ENCODE measurements at regions not wholly inside any gene's neighbourhood (a gene's known extent, or its start where the extent isn't known, plus 50 kb on each side); places are given as distances from the start of the nearest gene placed in this dataset.

GRCh38 chrX:39703307-39703706 is 394.5 kb downstream of the BCOR start:
- Mint-ChIP-seq H3K9me3 (peaks cover 30% of the 10 kb centered on the region), H3K4me3 (no peak overlapping the region), H3K36me3 (ENCODE audit: low read depth) (no peaks in the 10 kb centered on the region), H3K27ac (no peak overlapping the region), H3K4me1 (no peaks in the 10 kb centered on the region), H3K27me3 (ENCODE audit: low read depth, poor library complexity) (peaks cover 18% of the 10 kb centered on the region)
- no peak for TF ChIP-seq CTCF (IDR thresholded peaks at IDR 0.05)
- DNase-seq, result no peak

- Mint-ChIP-seq H3K36me3 (ENCODE audit: low read depth) (no peaks in the 10 kb centered on the region), H3K27ac (no peak overlapping the region)
- TF ChIP-seq CTCF (IDR thresholded peaks at IDR 0.05), result no peak
Measured at GRCh38 chrX:39704590-39704989, 393.2 kb downstream of the BCOR start.

GRCh38 chrX:39705290-39705689 is 392.5 kb downstream of the BCOR start:
- Mint-ChIP-seq H3K9me3 (peaks cover 40% of the 10 kb centered on the region), H3K4me3 (no peak overlapping the region), H3K27me3 (ENCODE audit: low read depth, poor library complexity) (peaks cover 20% of the 10 kb centered on the region), H3K4me1 (no peaks in the 10 kb centered on the region), H3K27ac (no peak overlapping the region), H3K36me3 (ENCODE audit: low read depth) (no peaks in the 10 kb centered on the region)
- peak; percentile 26 for TF ChIP-seq CTCF (IDR thresholded peaks at IDR 0.05)
- no peak for DNase-seq

More at GRCh38 chrX:39704590-39704989, 393.2 kb downstream of the BCOR start:
- H3K4me3 Mint-ChIP-seq, result no peak overlapping the region
- no peak for DNase-seq
- H3K27me3 Mint-ChIP-seq (ENCODE audit: low read depth, poor library complexity), result peaks cover 23% of the 10 kb centered on the region
- no peaks in the 10 kb centered on the region for H3K4me1 Mint-ChIP-seq
- peaks cover 34% of the 10 kb centered on the region for H3K9me3 Mint-ChIP-seq

DNA sequence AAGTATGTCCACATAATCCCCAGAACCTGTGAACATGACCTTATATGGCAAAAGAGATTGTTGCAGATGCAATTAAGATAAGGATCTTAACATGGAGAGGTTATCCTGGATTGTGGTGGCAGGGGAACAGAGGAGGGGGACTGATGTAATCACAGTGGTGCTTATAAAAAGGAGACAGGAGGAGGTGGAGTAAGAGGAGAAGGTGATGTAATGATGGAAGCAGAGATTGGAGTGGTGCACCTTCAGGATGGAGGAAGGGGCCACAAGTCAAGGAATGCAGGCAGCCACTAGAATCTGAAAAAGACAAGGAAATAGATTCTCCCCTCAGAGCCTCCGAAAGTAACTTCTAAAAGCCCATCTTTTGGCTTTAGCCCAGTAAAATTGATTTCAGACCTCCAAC is 388.4 kb downstream of the BCOR start:
- H3K36me3 Mint-ChIP-seq (ENCODE audit: low read depth), result no peaks in the 10 kb centered on the region
- no peak for DNase-seq
- no peaks in the 10 kb centered on the region for H3K4me1 Mint-ChIP-seq
- no peak overlapping the region for H3K27ac Mint-ChIP-seq
- H3K27me3 Mint-ChIP-seq (ENCODE audit: low read depth, poor library complexity), result peaks cover 18% of the 10 kb centered on the region
- peaks cover 38% of the 10 kb centered on the region for H3K9me3 Mint-ChIP-seq
- TF ChIP-seq CTCF (IDR thresholded peaks at IDR 0.05), result no peak
- H3K4me3 Mint-ChIP-seq, result no peak overlapping the region

DNA sequence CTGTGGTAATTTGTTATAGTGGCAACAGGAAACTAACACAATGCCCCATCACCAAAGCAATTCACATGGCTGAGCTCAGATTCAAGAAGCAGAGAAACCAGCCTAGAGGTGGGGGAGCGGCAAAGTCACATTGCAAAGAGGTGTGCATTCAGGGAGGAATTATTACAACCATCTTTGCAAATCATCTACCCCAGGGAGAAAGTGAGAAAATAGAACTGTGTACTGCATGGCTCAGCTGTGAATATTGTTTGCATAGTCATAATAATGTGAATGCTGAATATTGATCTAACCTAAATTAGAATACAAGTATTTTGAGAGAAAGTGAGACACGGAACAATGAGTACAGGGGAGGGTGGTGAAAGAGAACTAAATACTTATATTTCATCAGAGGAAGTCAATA is 387.9 kb downstream of the BCOR start:
- H3K27me3 Mint-ChIP-seq (ENCODE audit: low read depth, poor library complexity), result peaks cover 18% of the 10 kb centered on the region

More for the DNA sequence above, 387.9 kb downstream of the BCOR start:
- H3K36me3 Mint-ChIP-seq (ENCODE audit: low read depth), result no peaks in the 10 kb centered on the region
- H3K9me3 Mint-ChIP-seq, result peaks cover 40% of the 10 kb centered on the region
- no peak for TF ChIP-seq CTCF (IDR thresholded peaks at IDR 0.05)
- H3K4me3 Mint-ChIP-seq, result no peak overlapping the region
- no peaks in the 10 kb centered on the region for H3K4me1 Mint-ChIP-seq
- no peak for DNase-seq
- no peak overlapping the region for H3K27ac Mint-ChIP-seq

All from nephron progenitor cell (in vitro differentiated cells).